ENCODE measurements at regions not wholly inside any gene's neighbourhood (a gene's known extent, or its start where the extent isn't known, plus 50 kb on each side); places are given as distances from the start of the nearest gene placed in this dataset.

- no peak for DNase-seq (ENCODE audit: low read depth in 2 of 2)
Observed at GRCh38 chr7:47221826-47222225, 360.1 kb downstream of the TNS3 start.

- DNase-seq (ENCODE audit: low read depth in 2 of 2): no peak
Observed at GRCh38 chr7:47218378-47219176, 363.3 kb downstream of the TNS3 start.

GRCh38 chr7:47217570-47218360 lies 364.1 kb downstream of the TNS3 start:
- DNase-seq (ENCODE audit: low read depth in 2 of 2): no peak

GRCh38 chr7:47217086-47217485 lies 364.8 kb downstream of the TNS3 start:
- DNase-seq (ENCODE audit: low read depth in 2 of 2): no peak

GRCh38 chr7:47216439-47216838 lies 365.5 kb downstream of the TNS3 start:
- DNase-seq (ENCODE audit: low read depth in 2 of 2): no peak

GRCh38 chr7:47215640-47216039 lies 366.3 kb downstream of the TNS3 start:
- DNase-seq (ENCODE audit: low read depth in 2 of 2): no peak

- no peak for DNase-seq (ENCODE audit: low read depth in 2 of 2)
Observed at GRCh38 chr7:47215049-47215448, 366.9 kb downstream of the TNS3 start.

- no peak for DNase-seq (ENCODE audit: low read depth in 2 of 2)
Observed at GRCh38 chr7:47213276-47213675, 368.6 kb downstream of the TNS3 start.

- no peak for DNase-seq (ENCODE audit: low read depth in 2 of 2)
Observed at GRCh38 chr7:47211519-47211973, 370.4 kb downstream of the TNS3 start.

GRCh38 chr7:47210281-47210854 lies 371.5 kb downstream of the TNS3 start:
- DNase-seq (ENCODE audit: low read depth in 2 of 2): no peak

- DNase-seq (ENCODE audit: low read depth in 2 of 2): no peak
Observed at GRCh38 chr7:47207956-47208355, 374.0 kb downstream of the TNS3 start.

- DNase-seq (ENCODE audit: low read depth in 2 of 2): no peak
Observed at GRCh38 chr7:47204709-47205108, 377.2 kb downstream of the TNS3 start.

- DNase-seq (ENCODE audit: low read depth in 2 of 2): no peak
Observed at GRCh38 chr7:47202146-47202783, 379.6 kb downstream of the TNS3 start.

- no peak for DNase-seq (ENCODE audit: low read depth in 2 of 2)
Observed at GRCh38 chr7:47198159-47198558, 383.8 kb downstream of the TNS3 start.

GRCh38 chr7:47197486-47197885 lies 384.4 kb downstream of the TNS3 start:
- DNase-seq (ENCODE audit: low read depth in 2 of 2): no peak

- no peak for DNase-seq (ENCODE audit: low read depth in 2 of 2)
Observed at GRCh38 chr7:47196737-47197136, 385.2 kb downstream of the TNS3 start.

GRCh38 chr7:47196106-47196645 lies 385.7 kb downstream of the TNS3 start:
- DNase-seq (ENCODE audit: low read depth in 2 of 2): no peak

- DNase-seq (ENCODE audit: low read depth in 2 of 2): no peak
Observed at GRCh38 chr7:47195641-47196040, 386.3 kb downstream of the TNS3 start.

GRCh38 chr7:47194516-47195057 lies 387.3 kb downstream of the TNS3 start:
- DNase-seq (ENCODE audit: low read depth in 2 of 2): no peak

GRCh38 chr7:47192978-47193377 lies 388.9 kb downstream of the TNS3 start:
- DNase-seq (ENCODE audit: low read depth in 2 of 2): no peak

- no peak for DNase-seq (ENCODE audit: low read depth in 2 of 2)
Observed at GRCh38 chr7:47191876-47192291, 390.0 kb downstream of the TNS3 start.

- DNase-seq (ENCODE audit: low read depth in 2 of 2): no peak
Observed at GRCh38 chr7:47191316-47191715, 390.6 kb downstream of the TNS3 start.

Data from stimulated activated CD8-positive, alpha-beta memory T cell treated with anti-CD3 and anti-CD28 coated beads, Interleukin-15, amount 100 ng/mL, for 48 hours (primary cell).